GM10266 (cell line): ENCODE measurements at regions not wholly inside any gene's neighbourhood (a gene's known extent, or its start where the extent isn't known, plus 50 kb on each side); places are given as distances from the start of the nearest gene placed in this dataset.

Experiments
- DNase-seq: peaks from one replicate; pipeline ENCODE4 v3.0.0; 2012; ENCODE audit errors: extremely low spot score
- TF ChIP-seq, protein P1 (sequence below): IDR thresholded peaks from 2 replicates; pipeline ENCODE4 v1.5.1; 2012; ENCODE audit warnings: mild to moderate bottlenecking, low read depth; ENCODE audit not compliant: control insufficient read depth, insufficient read depth; ENCODE audit errors: missing control alignments

DNA sequence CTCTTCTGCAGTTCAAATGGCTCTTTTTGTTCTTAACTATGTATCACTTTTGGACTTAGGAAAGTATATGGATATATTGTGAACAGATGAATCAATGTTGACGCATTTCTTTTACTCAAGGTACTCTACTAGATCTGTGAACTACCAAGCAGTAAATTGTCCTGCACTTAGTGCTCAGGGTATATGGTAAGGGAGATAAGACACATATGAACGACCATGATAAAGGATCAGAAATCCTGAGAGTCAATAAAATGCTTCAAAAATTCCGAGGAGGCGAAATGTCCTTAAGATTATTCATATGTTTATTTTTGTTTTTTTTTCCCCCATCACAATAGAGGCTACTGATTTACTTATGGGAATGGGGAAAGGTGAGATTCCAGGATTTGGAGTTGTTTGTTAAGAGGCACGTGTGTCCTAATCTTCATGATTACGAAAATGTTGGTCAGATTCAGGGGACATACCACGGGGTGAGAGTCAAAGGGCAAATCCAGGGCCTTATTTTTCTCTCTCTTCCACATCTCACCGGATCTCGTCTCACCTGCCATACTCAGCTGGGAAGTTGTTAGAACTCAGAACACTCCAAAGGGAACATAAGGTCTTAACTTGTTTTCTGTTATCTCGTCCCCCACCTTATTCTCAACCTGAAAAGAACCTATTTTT, 475.1 kb upstream of the TBL1XR1 start:
- no peak for DNase-seq
- TF ChIP-seq, protein P1, sequence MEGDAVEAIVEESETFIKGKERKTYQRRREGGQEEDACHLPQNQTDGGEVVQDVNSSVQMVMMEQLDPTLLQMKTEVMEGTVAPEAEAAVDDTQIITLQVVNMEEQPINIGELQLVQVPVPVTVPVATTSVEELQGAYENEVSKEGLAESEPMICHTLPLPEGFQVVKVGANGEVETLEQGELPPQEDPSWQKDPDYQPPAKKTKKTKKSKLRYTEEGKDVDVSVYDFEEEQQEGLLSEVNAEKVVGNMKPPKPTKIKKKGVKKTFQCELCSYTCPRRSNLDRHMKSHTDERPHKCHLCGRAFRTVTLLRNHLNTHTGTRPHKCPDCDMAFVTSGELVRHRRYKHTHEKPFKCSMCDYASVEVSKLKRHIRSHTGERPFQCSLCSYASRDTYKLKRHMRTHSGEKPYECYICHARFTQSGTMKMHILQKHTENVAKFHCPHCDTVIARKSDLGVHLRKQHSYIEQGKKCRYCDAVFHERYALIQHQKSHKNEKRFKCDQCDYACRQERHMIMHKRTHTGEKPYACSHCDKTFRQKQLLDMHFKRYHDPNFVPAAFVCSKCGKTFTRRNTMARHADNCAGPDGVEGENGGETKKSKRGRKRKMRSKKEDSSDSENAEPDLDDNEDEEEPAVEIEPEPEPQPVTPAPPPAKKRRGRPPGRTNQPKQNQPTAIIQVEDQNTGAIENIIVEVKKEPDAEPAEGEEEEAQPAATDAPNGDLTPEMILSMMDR: no peak

DNA sequence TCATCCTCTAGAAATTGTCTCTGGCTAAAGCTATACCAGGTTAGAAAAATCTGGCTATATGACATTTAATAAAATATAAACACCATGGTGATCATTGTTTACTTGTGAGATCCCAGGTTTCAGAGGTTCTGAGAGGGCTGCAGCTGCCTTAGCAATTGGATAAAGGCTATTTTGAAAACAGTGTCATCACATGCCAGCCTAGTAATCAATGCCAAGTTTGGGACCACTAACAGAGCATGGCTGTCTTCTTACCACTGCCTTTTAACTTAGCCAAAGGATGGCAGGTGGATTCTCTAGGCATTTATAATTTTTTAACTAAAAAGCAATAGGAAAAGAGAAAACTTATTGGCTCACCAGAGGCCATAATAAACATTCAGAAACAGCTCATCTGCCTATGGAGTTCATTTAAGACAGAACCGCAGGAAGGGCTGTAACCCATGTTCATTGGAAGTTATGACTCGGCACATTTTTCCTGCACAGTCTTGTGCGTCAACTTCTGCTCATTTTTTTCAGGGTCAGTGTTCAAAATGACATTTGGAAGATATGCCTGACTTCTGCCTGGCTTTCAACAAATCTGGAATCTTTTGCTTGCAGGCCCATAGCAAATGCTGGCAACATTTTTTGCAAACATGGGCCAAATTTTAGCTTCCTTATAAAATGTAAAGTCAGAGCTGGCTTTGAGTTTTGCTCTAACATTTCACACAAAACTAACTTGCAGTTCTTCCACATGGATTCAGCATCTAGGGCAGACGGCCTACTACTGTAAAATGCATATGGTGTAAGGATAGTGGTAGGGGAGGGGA, 476.0 kb upstream of the TBL1XR1 start:
- DNase-seq: no peak
- TF ChIP-seq, protein P1: no peak

DNA sequence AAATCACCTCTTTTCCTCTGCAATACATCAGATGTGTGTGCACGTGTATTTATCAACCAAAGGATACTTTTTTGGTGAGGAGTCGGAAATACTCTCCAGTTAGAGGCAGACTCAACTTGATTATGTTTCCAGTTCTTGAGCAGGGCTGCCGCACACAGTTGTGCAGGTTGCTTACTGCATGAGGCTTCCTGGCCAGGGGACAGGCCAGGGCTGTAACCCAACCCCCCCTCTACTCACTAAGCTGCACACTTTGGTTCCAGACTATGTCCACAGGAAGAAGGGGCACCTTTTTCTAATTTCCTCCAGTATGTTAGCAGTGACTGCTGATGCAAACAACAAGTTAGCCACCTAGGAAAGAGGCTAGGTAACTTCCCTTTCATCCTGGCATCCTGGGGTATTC, 476.9 kb upstream of the TBL1XR1 start:
- TF ChIP-seq, protein P1: no peak
- DNase-seq: no peak

DNA sequence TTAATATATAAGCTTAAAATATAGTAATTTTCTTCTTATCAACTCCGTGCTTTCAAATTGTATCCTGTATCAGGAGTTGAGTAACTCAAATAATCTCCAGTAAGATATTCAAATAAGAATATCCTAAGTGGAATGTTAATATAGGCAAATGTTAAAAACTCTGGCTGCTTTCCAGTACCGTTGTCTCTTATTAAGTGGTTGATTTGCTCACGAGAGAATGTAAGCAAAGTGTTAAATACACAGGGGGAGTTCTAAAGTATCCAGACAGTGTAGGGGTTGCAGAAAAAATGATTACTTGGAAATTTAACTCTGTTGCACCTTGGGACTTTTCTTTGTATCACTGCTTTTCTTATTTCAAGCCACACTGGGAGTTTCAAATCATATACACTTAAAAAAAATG, 478.9 kb upstream of the TBL1XR1 start:
- DNase-seq: no peak
- TF ChIP-seq, protein P1: no peak

DNA sequence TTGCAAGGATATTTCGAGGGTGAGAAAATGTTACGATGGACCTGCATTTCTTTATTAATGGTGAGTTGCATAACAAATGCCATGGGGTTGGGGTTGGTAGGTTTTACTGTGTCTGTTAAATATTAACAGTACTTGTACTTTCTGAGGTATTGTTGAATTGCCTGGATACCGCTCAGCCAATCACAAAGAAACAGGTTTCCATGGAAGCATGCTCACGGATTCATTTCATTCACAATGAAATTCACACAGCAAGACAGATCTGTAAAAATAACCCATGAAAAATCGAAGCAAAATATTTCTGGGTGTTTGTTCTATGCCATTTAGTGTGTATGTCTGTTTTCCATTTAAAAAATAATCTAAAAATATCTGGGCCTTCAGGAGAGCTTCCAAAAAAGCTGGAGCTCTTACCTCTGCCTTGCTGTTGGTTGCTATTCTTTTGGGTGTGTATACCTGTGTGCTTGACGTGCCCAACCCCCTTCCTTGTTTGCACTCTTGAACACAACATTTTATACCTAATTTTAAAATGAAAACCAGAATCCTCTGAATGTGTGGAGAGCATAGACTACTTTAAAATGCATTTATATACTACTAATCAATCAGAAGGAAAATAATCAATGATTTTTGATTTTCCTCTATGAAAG, 479.8 kb upstream of the TBL1XR1 start:
- no peak for DNase-seq
- TF ChIP-seq, protein P1: no peak

DNA sequence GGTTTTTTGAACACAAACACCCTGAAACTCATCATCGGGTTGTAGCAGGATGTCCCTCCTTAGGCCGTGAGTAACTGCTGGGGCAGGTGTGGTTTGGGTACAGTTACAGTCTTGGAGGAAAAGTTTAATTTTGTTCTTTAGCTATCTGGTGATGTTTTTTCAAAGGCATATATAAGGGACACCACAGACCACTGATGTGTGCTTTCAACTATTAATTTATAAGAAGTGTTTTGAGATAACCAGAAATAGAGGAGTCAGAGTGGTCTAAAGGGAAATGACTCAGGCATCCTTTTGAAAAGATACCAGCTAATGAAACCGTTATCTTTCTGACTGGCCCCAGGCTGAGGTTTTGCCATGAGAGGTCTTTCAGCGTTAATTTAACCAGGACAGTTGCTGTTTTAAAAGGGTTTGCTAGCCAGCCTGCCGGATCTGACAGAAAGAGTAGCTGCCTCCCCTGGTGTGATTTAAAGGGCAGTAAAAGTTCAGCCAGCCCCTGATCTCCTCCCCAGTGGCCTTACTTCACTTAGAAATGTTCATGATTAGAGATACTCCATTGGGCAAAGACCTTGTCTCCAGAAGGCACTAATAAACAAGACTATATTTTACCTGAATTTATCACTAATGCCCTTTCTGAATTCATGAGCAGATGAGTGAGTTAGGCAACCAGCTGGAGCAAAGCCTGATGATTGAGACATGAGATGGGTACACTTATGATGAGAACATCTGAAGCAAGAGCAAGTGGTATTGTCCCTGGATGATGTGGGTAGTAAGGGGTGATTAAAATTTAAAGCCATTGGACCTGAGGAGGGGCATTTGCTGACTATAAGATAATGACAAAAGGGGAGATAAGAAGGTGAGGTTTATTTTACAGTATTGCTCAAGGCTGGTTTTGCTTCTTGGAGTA, 482.5 kb upstream of the TBL1XR1 start:
- DNase-seq: no peak

More for the DNA sequence above, 482.5 kb upstream of the TBL1XR1 start:
- TF ChIP-seq, protein P1: no peak
